H9 (cell line): ENCODE measurements at regions not wholly inside any gene's neighbourhood (a gene's known extent, or its start where the extent isn't known, plus 50 kb on each side); places are given as distances from the start of the nearest gene placed in this dataset.

Experiments used
- DNase-seq: peaks from one replicate; pipeline ENCODE4 v3.0.0-alpha.2; 2017
- H2AFZ ChIP-seq: one replicate; pipeline ENCODE4 v1.6.1; 2013; ENCODE audit warnings: mild to moderate bottlenecking, low read length, control low read depth, moderate library complexity
- H2AK5ac ChIP-seq: 2 replicates; pipeline ENCODE4 v1.6.1; 2013; ENCODE audit warnings: low read length, control low read depth, mixed read lengths; ENCODE audit not compliant: insufficient read length
- H2BK120ac ChIP-seq: one replicate; pipeline ENCODE4 v1.6.1; 2013; ENCODE audit warnings: low read depth, mild to moderate bottlenecking, low read length, control low read depth, inconsistent platforms; ENCODE audit not compliant: poor library complexity, severe bottlenecking
- H2BK12ac ChIP-seq: 2 replicates; pipeline ENCODE4 v1.6.1; 2013; ENCODE audit warnings: low read length, control low read depth, mixed read lengths, low read depth; ENCODE audit not compliant: insufficient read length
- H2BK15ac ChIP-seq: 2 replicates; pipeline ENCODE4 v1.6.1; 2013; ENCODE audit warnings: low read depth, low read length, control low read depth
- H2BK20ac ChIP-seq: one replicate; pipeline ENCODE4 v1.6.1; 2013; ENCODE audit warnings: low read depth, mild to moderate bottlenecking, low read length, control low read depth, inconsistent platforms; ENCODE audit not compliant: poor library complexity, severe bottlenecking
- H2BK5ac ChIP-seq: 2 replicates; pipeline ENCODE4 v1.6.1; 2013; ENCODE audit warnings: low read length, control low read depth, mixed read lengths; ENCODE audit not compliant: insufficient read length
- H3K14ac ChIP-seq: 2 replicates; pipeline ENCODE4 v1.6.1; 2013; ENCODE audit warnings: low read length, control low read depth; ENCODE audit not compliant: insufficient read depth
- H3K18ac ChIP-seq: 2 replicates; pipeline ENCODE4 v1.6.1; 2013; ENCODE audit warnings: low read depth, mild to moderate bottlenecking, mixed read lengths, low read length, control low read depth; ENCODE audit not compliant: insufficient read length
- H3K23ac ChIP-seq: 2 replicates; pipeline ENCODE4 v1.6.1; 2013; ENCODE audit warnings: low read length, control low read depth, mixed read lengths, low read depth; ENCODE audit not compliant: insufficient read length
- H3K23me2 ChIP-seq: 2 replicates; pipeline ENCODE4 v1.6.1; 2013; ENCODE audit warnings: low read depth, mild to moderate bottlenecking, mixed read lengths, low read length, control low read depth; ENCODE audit not compliant: insufficient read length, poor library complexity, severe bottlenecking
- H3K27ac ChIP-seq: 2 replicates; pipeline ENCODE4 v1.5.1; 2013; ENCODE audit warnings: low read length, control low read depth, mixed read lengths, low read depth; ENCODE audit not compliant: insufficient read length
- H3K27me3 ChIP-seq: 2 replicates; pipeline ENCODE4 v1.6.1; 2013; ENCODE audit warnings: low read length, control low read depth, inconsistent platforms; ENCODE audit not compliant: insufficient read depth
- H3K4ac ChIP-seq: 2 replicates; pipeline ENCODE4 v1.6.1; 2013; ENCODE audit warnings: low read depth, mild to moderate bottlenecking, control low read depth, inconsistent platforms, low read length, moderate library complexity
- H3K4me1 ChIP-seq: 2 replicates; pipeline ENCODE4 v1.6.1; 2013; ENCODE audit warnings: low read length, control low read depth, inconsistent platforms; ENCODE audit not compliant: insufficient read depth
- H3K4me2 ChIP-seq: 2 replicates; pipeline ENCODE4 v1.6.1; 2013; ENCODE audit warnings: low read length, control low read depth, mixed read lengths; ENCODE audit not compliant: insufficient read length, insufficient read depth
- H3K56ac ChIP-seq: 2 replicates; pipeline ENCODE4 v1.6.1; 2013; ENCODE audit warnings: low read depth, mild to moderate bottlenecking, mixed read lengths, low read length, control low read depth; ENCODE audit not compliant: insufficient read length
- H3K79me1 ChIP-seq: 2 replicates; pipeline ENCODE4 v1.6.1; 2013; ENCODE audit warnings: low read depth, mild to moderate bottlenecking, moderate library complexity, low read length, control low read depth, inconsistent platforms; ENCODE audit not compliant: insufficient read depth, poor library complexity, severe bottlenecking
- H3K79me2 ChIP-seq: 2 replicates; pipeline ENCODE4 v1.6.1; 2013; ENCODE audit warnings: low read length, control low read depth, inconsistent platforms; ENCODE audit not compliant: insufficient read depth
- H3K9ac ChIP-seq: 2 replicates; pipeline ENCODE4 v1.6.1; 2013; ENCODE audit warnings: low read length, control low read depth, mixed read lengths; ENCODE audit not compliant: insufficient read length; ENCODE audit errors: extremely low read depth
- H3K9me3 ChIP-seq: one replicate; pipeline ENCODE4 v1.6.1; 2013; ENCODE audit warnings: low read depth, low read length, inconsistent platforms; ENCODE audit not compliant: control insufficient read depth
- H3T11ph ChIP-seq: one replicate; pipeline ENCODE4 v1.6.1; 2013; ENCODE audit warnings: mild to moderate bottlenecking, low read length, control low read depth, inconsistent platforms
- H4K20me1 ChIP-seq: one replicate; pipeline ENCODE4 v1.6.1; 2013; ENCODE audit not compliant: control insufficient read depth, insufficient read length, insufficient read depth
- H4K5ac ChIP-seq: 2 replicates; pipeline ENCODE4 v1.6.1; 2013; ENCODE audit warnings: low read depth, mild to moderate bottlenecking, mixed read lengths, low read length, control low read depth; ENCODE audit not compliant: insufficient read length
- H4K8ac ChIP-seq: replicated peaks from 2 replicates; pipeline ENCODE4 v1.6.1; 2013; ENCODE audit warnings: low read length, control low read depth, mixed read lengths, low read depth; ENCODE audit not compliant: insufficient read length
- H4K91ac ChIP-seq: 2 replicates; pipeline ENCODE4 v1.6.1; 2013; ENCODE audit warnings: low read depth, mild to moderate bottlenecking, moderate library complexity, mixed read lengths, low read length, control low read depth; ENCODE audit not compliant: insufficient read length
- H3K27ac Mint-ChIP-seq, 3 experiments: 2 replicates in 2 of 3; 3 replicates in 1 of 3; pipeline ENCODE4 v1.8.0; 2020 to 2021; ENCODE audit warnings: mixed read lengths in 3 of 3, mild to moderate bottlenecking in 1 of 3, moderate library complexity in 1 of 3
- H3K27me3 Mint-ChIP-seq: 2 replicates; pipeline ENCODE4 v1.8.0; 2021; ENCODE audit warnings: low read depth, mild to moderate bottlenecking, moderate library complexity, mixed read lengths
- H3K36me3 Mint-ChIP-seq, 3 experiments: 2 replicates in 2 of 3; 3 replicates in 1 of 3; pipeline ENCODE4 v1.8.0; 2020 to 2021; ENCODE audit warnings: low read depth in 3 of 3, mixed read lengths in 3 of 3; ENCODE audit not compliant: insufficient read depth in 1 of 3
- H3K4me1 Mint-ChIP-seq, 2 experiments: 2 replicates each; pipeline ENCODE4 v1.8.0; 2020; ENCODE audit warnings: mixed read lengths in 2 of 2
- H3K4me3 Mint-ChIP-seq, 2 experiments: 2 replicates in 1 of 2; 3 replicates in 1 of 2; pipeline ENCODE4 v1.8.0; 2020 to 2021; ENCODE audit warnings: mild to moderate bottlenecking in 2 of 2, mixed read lengths in 2 of 2, moderate library complexity in 1 of 2
- H3K9me3 Mint-ChIP-seq, 2 experiments: 2 replicates in 1 of 2; 3 replicates in 1 of 2; pipeline ENCODE4 v1.8.0; 2020; ENCODE audit warnings: mild to moderate bottlenecking in 2 of 2, mixed read lengths in 2 of 2, moderate library complexity in 1 of 2
- WGBS: extraction: QIAGEN DNeasy Blood & Tissue Kit; methylation state at CpG from one replicate; pipeline ENCODE4 v1.1.7; 2013; ENCODE audit warnings: missing lambda C conversion rate, low lambda C conversion rate, mixed read lengths; ENCODE audit not compliant: insufficient read length; ENCODE audit errors: extremely low coverage; 5-methylcytosine and 5-hydroxymethylcytosine counted together
- TF ChIP-seq, protein P1 (sequence below): fragments of 200-600 bp; sonication (generic); conservative IDR thresholded peaks from 3 replicates; pipeline ENCODE4 v1.8.0; 2021; ENCODE audit warnings: antibody characterized with exemption, mild to moderate bottlenecking

DNA sequence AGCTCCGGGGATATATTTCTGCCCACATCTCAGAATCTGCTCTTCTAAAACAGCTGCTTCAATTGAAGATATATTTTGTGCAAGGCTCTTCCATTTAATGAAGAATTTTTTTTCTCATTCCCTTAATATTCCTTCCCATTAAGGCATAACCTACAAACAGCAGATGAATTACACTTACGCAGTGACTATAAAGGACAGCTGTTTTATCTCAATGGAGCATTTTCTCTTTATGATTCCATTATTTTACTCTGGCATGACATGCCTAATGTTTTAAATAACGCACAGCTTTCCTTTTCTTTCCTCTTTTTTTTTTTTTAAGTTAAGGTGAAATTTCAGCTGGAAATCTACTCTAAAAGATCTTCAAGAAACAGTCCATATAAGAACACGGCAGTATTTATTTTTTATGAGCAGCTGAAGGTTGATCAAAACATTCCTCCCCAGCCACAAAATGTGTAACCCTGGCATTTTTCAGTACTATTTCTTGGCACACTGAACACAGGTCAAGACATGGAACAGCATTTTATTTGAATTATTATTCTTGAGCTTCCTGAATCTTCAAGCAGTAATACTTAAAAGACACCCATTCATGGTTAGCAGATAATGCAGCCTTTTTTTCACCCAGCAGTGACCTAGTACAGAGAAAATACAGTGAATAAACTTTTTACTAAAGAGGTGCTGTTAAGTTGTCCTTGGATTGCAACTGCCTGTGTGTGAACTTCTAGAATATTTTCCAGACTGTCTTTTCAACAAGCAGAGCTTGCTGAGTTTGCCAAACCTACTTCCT, 118.1 kb upstream of the FOXN3 start:
- Mint-ChIP-seq H3K27me3 (no peaks in the 10 kb centered on the region), H3K4me3 (no peak overlapping the region), H3K27ac (peak overlapping the region in 1 of 3 experiments; percentile 28; a peak in 2 of 7 replicates), H3K9me3 (peaks cover 3% of the 10 kb centered on the region in 2 experiments), H3K4me1 (peaks cover 26 to 30% of the 10 kb centered on the region in 2 experiments), H3K36me3 (peaks cover 10 to 16% (median 10%) of the 10 kb centered on the region in 3 experiments; a peak in 6 of 7 replicates)
- Histone ChIP-seq H2AFZ (no peak overlapping the region), H3K27ac (no peak overlapping the region), H3K14ac (no peak overlapping the region), H3K23me2 (no peaks in the 10 kb centered on the region), H3T11ph (no peak overlapping the region), H4K91ac (no peak overlapping the region), H2AK5ac (no peak overlapping the region), H3K9ac (no peak overlapping the region), H3K56ac (no peak overlapping the region), H3K9me3 (no peaks in the 10 kb centered on the region), H3K79me1 (peaks cover 7% of the 10 kb centered on the region), H2BK15ac (no peak overlapping the region), H2BK12ac (no peak overlapping the region), H3K23ac (no peak overlapping the region), H4K8ac (no peak overlapping the region), H3K27me3 (no peaks in the 10 kb centered on the region), H4K5ac (no peak overlapping the region), H3K4me1 (no peaks in the 10 kb centered on the region; the same call in 1 of the 2 replicates), H3K4ac (no peak overlapping the region), H2BK120ac (no peak overlapping the region), H3K79me2 (peaks cover 9% of the 10 kb centered on the region; the same call in 1 of the 2 replicates), H3K18ac (no peak overlapping the region), H2BK5ac (no peak overlapping the region), H2BK20ac (no peak overlapping the region), H3K4me2 (no peak overlapping the region), H4K20me1 (no peaks in the 10 kb centered on the region)
- no CpG with 5 or more reads among the region's 4 CpGs for WGBS
- DNase-seq: no peak
- TF ChIP-seq, protein P1, sequence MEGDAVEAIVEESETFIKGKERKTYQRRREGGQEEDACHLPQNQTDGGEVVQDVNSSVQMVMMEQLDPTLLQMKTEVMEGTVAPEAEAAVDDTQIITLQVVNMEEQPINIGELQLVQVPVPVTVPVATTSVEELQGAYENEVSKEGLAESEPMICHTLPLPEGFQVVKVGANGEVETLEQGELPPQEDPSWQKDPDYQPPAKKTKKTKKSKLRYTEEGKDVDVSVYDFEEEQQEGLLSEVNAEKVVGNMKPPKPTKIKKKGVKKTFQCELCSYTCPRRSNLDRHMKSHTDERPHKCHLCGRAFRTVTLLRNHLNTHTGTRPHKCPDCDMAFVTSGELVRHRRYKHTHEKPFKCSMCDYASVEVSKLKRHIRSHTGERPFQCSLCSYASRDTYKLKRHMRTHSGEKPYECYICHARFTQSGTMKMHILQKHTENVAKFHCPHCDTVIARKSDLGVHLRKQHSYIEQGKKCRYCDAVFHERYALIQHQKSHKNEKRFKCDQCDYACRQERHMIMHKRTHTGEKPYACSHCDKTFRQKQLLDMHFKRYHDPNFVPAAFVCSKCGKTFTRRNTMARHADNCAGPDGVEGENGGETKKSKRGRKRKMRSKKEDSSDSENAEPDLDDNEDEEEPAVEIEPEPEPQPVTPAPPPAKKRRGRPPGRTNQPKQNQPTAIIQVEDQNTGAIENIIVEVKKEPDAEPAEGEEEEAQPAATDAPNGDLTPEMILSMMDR: no peak
